MG63 (cell line): ENCODE measurements at regions not wholly inside any gene's neighbourhood (a gene's known extent, or its start where the extent isn't known, plus 50 kb on each side); places are given as distances from the start of the nearest gene placed in this dataset.

Experiments
- DNase-seq: peaks from one replicate; pipeline ENCODE4 v3.0.0-alpha.2; 2020
- H3K27me3 ChIP-seq: fragments of 250-450 bp; sonication (Bioruptor Pico); 2 replicates; pipeline ENCODE4 v1.5.1; 2020; ENCODE audit warnings: mild to moderate bottlenecking, moderate library complexity
- H3K36me3 ChIP-seq: fragments of 250-450 bp; sonication (Bioruptor Pico); 2 replicates; pipeline ENCODE4 v1.5.1; 2020; ENCODE audit warnings: mild to moderate bottlenecking, moderate library complexity
- H3K4me3 ChIP-seq: fragments of 250-450 bp; sonication (Bioruptor Pico); 2 replicates; pipeline ENCODE4 v1.5.1; 2020; ENCODE audit warnings: mild to moderate bottlenecking, moderate library complexity
- H3K9me3 ChIP-seq: fragments of 250-450 bp; sonication (Bioruptor Pico); 2 replicates; pipeline ENCODE4 v1.5.1; 2020; ENCODE audit warnings: mild to moderate bottlenecking, moderate library complexity

DNA sequence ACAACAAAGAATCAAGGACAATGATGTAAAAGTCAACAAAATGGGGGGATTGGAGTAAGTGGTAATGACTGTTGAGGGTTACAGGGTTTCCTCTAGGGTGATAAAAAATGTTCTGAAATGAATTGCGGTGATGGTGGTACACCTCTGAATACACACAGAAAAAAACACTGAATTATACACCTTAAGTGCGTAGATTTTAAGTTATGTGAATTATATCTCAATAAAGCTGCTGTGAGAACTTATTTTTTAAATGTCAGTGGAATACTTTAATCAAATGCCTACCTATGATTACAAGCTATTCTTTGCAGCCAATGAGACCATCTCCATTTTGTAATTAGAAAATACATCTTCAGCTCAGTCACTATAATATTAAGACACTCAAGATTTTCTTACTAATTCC, 53.5 kb downstream of the ZNF608 start:
- H3K9me3 ChIP-seq: no peaks in the 10 kb centered on the region
- no peaks in the 10 kb centered on the region for H3K27me3 ChIP-seq
- peaks cover 4% of the 10 kb centered on the region; the same call in 1 of the 2 replicates for H3K36me3 ChIP-seq
- no peak for DNase-seq
- H3K4me3 ChIP-seq: no peak overlapping the region

DNA sequence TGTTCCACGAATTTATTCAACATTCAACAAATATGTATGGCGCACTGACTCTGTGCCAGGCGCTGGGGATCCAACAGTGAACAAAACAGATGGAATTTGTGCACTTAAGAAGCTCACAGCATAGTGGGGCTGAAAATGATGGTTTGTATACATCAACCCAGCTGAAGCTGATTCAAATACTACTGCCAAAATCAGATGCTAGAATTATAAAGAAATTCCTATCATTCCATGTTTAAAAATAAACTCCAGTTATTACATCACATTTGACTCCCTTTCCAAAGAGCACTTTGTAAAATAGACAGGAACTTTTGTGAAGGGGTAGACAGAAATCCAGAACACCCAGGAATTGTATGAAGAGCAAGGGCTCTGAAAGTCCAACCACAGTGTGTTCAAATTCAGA, 54.1 kb downstream of the ZNF608 start:
- Histone ChIP-seq H3K27me3 (no peaks in the 10 kb centered on the region), H3K4me3 (no peak overlapping the region), H3K9me3 (no peaks in the 10 kb centered on the region), H3K36me3 (peaks cover 4% of the 10 kb centered on the region; the same call in 1 of the 2 replicates)
- peak; percentile 84 for DNase-seq

GRCh38 chr5:124689653-124690052, 56.8 kb downstream of the ZNF608 start:
- no peaks in the 10 kb centered on the region; the same call in 1 of the 2 replicates for H3K36me3 ChIP-seq
- H3K4me3 ChIP-seq: no peak overlapping the region
- no peaks in the 10 kb centered on the region for H3K27me3 ChIP-seq
- no peak for DNase-seq
- no peaks in the 10 kb centered on the region for H3K9me3 ChIP-seq

- Histone ChIP-seq H3K36me3 (no peaks in the 10 kb centered on the region; the same call in 1 of the 2 replicates), H3K4me3 (no peak overlapping the region), H3K27me3 (no peaks in the 10 kb centered on the region), H3K9me3 (no peaks in the 10 kb centered on the region)
- DNase-seq: no peak
These were observed 60.0 kb downstream of the ZNF608 start for GRCh38 chr5:124686239-124687004.

DNA sequence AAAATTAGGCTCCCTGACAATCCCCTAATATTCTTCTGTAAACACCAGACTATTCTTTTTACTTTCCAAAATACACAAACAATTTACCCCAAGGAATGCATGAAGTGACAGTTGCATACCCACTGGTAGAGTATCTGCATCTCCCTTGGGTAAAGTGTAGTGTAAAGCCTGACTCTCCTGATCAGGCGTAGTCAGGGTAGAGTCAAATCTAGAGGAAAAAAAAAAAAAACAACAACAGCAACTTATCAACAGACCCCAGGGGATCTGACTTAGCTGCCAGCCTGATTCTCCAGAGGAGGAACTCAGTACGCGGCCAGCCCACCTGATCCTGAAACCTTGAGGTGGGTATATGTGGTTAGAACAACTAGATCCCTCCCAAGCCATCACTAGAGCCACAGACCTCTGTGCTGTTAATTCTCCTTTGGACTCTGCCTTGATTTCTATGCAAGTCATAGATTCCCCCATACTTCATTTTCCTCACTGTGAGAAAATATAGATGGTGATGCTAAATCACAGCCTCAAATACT, 61.0 kb downstream of the ZNF608 start:
- no peaks in the 10 kb centered on the region; the same call in 1 of the 2 replicates for H3K36me3 ChIP-seq
- H3K4me3 ChIP-seq: no peak overlapping the region
- H3K9me3 ChIP-seq: no peaks in the 10 kb centered on the region
- DNase-seq: no peak
- no peaks in the 10 kb centered on the region for H3K27me3 ChIP-seq

DNA sequence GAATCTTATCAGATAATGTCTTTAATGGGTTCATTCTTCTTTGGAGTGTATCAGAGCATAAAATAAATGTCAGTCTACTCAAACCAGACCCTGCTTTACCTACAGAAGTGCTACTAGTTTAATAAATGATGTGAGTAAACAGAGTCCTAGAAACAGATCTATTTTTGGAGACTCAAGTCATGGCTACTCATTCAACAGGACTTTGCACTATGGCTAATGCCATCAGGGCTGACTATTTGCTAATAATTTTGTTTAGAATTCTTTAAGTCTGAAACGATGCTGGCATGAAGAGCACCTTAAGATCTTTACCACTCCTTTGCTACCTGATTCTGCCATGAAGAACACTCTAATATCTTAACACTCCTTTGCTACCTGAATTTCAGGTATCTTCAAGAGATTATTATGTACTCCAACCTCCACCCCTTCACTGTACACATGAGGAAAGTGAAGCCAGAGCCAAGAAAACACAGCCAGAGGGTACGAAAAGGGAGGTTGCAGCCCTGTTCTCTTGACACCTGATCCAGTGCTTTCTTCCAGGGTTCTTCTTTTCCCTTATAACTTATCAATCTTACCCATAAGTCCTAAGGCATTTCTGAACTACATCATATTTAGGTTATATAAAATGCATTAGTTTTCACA, 62.4 kb downstream of the ZNF608 start:
- Histone ChIP-seq H3K4me3 (no peak overlapping the region), H3K27me3 (no peaks in the 10 kb centered on the region), H3K36me3 (no peaks in the 10 kb centered on the region; the same call in 1 of the 2 replicates), H3K9me3 (no peaks in the 10 kb centered on the region)
- no peak for DNase-seq

DNA sequence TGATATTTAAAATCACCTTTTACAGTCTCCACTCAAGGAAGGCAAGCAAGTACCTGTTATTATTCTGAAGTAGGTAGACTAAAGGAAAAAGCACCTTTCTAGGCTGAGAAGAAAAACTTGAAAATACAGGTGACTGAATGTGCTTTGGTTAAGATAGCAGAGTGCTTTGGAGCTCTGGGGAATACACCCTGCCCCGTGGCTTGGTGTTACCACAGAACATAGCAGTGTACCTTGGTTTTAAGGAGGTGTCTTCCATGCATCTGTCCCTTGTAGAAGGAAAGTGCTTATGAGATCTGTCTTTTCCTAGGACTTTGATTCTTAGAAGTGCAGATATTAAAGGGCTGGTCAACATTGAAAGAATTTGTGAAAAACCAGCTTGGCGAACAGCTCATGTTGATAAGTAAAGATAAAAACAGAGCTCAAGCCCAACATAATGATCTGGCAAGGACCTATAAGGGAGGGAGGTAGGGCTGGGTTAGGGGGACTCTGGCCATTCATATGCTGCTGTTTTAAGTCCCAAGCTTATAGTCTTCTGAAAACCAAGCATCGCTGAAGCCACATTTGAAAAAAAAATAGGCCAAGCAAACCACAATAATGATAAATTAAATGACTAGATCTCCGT, 66.8 kb downstream of the ZNF608 start:
- no peaks in the 10 kb centered on the region for H3K9me3 ChIP-seq

GRCh38 chr5:124678922-124679519, 67.4 kb downstream of the ZNF608 start:
- Histone ChIP-seq H3K27me3 (no peaks in the 10 kb centered on the region), H3K36me3 (no peaks in the 10 kb centered on the region), H3K4me3 (no peak overlapping the region), H3K9me3 (no peaks in the 10 kb centered on the region)
- no peak for DNase-seq

More for the DNA sequence above, 66.8 kb downstream of the ZNF608 start:
- H3K27me3 ChIP-seq: no peaks in the 10 kb centered on the region
- H3K4me3 ChIP-seq: no peak overlapping the region
- H3K36me3 ChIP-seq: no peaks in the 10 kb centered on the region
- no peak for DNase-seq

GRCh38 chr5:124678468-124678867, 68.0 kb downstream of the ZNF608 start:
- DNase-seq: peak; percentile 71
- no peaks in the 10 kb centered on the region for H3K9me3 ChIP-seq
- H3K4me3 ChIP-seq: no peak overlapping the region
- no peaks in the 10 kb centered on the region for H3K36me3 ChIP-seq
- no peaks in the 10 kb centered on the region for H3K27me3 ChIP-seq

DNA sequence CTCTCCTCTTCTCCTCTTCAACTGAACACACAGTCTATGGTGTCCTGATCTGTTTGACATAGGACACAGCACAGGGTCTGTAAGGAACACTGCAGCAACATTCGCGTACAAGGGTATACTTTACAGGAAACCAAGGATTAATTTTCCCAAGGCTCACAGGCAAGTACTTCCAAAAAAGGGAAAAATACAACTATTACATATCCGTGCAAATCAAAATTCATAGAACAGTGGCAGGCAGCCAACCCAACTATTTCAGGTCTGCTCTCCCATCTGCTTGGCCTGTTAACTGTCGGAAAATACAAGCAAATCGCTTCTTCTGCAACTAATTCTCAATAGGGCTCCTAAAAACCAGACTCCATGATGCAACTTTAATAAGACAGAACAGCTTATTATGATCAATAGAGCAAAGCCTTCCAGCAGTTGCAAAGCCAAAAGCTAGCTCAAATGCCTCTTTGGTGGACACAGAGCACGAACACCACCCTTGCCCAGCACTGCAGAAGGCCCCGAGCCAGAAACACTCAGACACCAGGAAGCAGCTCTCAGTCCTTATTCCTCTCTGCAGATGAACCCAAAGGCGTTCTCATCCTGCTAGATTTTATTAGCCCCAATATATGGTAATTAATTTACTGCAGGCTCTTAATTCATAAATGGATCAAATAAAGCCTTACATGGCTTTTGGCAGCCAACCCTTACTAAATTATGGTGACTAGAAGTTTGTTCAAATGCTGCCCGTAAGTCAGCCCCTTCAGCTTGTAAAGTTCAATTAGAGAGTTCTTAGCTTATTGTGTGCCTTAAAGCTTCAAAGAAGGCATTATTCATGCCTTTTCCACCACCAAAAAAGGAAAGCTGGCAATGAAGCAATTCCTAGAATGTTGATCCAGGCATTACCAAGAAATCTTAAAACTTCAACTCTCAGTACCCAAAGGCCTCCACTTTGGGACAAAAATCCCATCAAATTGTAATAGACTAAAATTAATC, 68.8 kb downstream of the ZNF608 start:
- no peaks in the 10 kb centered on the region for H3K9me3 ChIP-seq
- no peaks in the 10 kb centered on the region for H3K36me3 ChIP-seq
- H3K27me3 ChIP-seq: no peaks in the 10 kb centered on the region
- H3K4me3 ChIP-seq: no peak overlapping the region
- DNase-seq: peak; percentile 88

GRCh38 chr5:124675931-124676846, 70.2 kb downstream of the ZNF608 start:
- Histone ChIP-seq H3K9me3 (no peaks in the 10 kb centered on the region), H3K27me3 (no peaks in the 10 kb centered on the region), H3K36me3 (no peaks in the 10 kb centered on the region), H3K4me3 (no peak overlapping the region)
- peak; percentile 38 for DNase-seq

GRCh38 chr5:124671193-124671592, 75.2 kb downstream of the ZNF608 start:
- Histone ChIP-seq H3K9me3 (no peaks in the 10 kb centered on the region), H3K27me3 (no peaks in the 10 kb centered on the region), H3K4me3 (no peak overlapping the region), H3K36me3 (no peaks in the 10 kb centered on the region)
- DNase-seq: no peak

- H3K27me3 ChIP-seq: no peaks in the 10 kb centered on the region
- H3K4me3 ChIP-seq: no peak overlapping the region
- DNase-seq: no peak
- no peaks in the 10 kb centered on the region for H3K9me3 ChIP-seq
- H3K36me3 ChIP-seq: no peaks in the 10 kb centered on the region
These were observed 75.7 kb downstream of the ZNF608 start for GRCh38 chr5:124670722-124671184.

DNA sequence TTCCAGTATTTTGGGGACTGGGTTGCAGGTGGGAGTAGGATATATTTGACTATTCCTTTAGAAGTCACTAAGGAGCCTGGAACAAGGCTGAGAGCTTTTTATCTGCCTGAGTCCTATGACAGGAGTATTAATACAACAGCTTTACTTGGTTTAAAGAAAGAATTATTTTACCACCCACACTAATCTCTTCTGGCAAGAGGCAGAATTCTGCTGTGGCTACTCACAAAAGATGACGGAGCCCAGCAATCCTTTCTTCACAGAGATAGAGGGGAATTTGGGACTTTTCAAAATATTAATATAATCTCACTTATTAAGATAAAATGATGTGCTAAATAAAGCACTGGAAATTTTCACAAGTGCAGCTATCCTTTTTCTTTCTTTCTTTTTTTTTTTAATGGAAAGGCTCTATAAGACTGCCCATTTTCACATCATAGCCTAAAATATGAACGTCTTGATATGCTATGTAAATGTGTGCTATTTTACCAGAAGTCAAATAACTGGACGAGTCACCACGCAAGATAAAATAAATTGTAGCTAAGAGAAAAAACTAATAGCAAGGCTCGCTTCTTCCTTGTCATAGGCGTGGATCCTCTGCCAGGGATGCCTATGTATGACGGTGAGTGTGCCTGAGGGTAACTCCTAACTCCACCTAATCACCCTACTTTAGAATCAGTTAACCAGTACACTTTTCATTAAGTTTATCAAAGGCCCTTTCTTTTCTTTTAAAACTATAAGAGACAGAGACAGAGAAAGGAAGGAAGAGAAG, 76.3 kb downstream of the ZNF608 start:
- DNase-seq: peak; percentile 61
- Histone ChIP-seq H3K36me3 (no peaks in the 10 kb centered on the region), H3K4me3 (no peak overlapping the region)

More for the DNA sequence above, 76.3 kb downstream of the ZNF608 start:
- no peaks in the 10 kb centered on the region for H3K27me3 ChIP-seq
- H3K9me3 ChIP-seq: no peaks in the 10 kb centered on the region
